Esophagus squamous epithelium (tissue), 4 donors: ENCODE measurements at regions not wholly inside any gene's neighbourhood (a gene's known extent, or its start where the extent isn't known, plus 50 kb on each side); places are given as distances from the start of the nearest gene placed in this dataset.

ENCODE experiments used
- CTCF ChIP-seq, 6 experiments: fragments of 450-650 bp in 4 of 6; fragments of 200-600 bp in 2 of 6; sonication (generic) in 2 of 6; IDR thresholded peaks; one replicate each; pipeline ENCODE4 v1.5.1; 2016 to 2019; ENCODE audit warnings: antibody characterized with exemption in 6 of 6, mild to moderate bottlenecking in 4 of 6, moderate library complexity in 4 of 6
- POLR2A ChIP-seq, 4 donors: fragments of 450-650 bp; IDR thresholded peaks; one replicate each; pipeline ENCODE4 v1.6.1; 2017; ENCODE audit warnings: antibody characterized with exemption in 4 of 4, mild to moderate bottlenecking in 4 of 4, moderate library complexity in 3 of 4

- TF ChIP-seq CTCF (IDR thresholded peaks at IDR 0.05) (no peak), POLR2A (IDR thresholded peaks at IDR 0.05) (no peak)
These were observed 547.4 kb upstream of the ACTRT1 start for GRCh38 chrX:128599632-128600031.
